Cardiac fibroblast (primary cell): ENCODE measurements at regions not wholly inside any gene's neighbourhood (a gene's known extent, or its start where the extent isn't known, plus 50 kb on each side); places are given as distances from the start of the nearest gene placed in this dataset.

ENCODE experiments used
- DNase-seq, 2 donors: peaks; one replicate each; pipeline versions ENCODE4 v3.0.0 to v3.0.0-alpha.2; 2010; ENCODE audit warnings: low read depth in 2 of 2
- H3K4me3 ChIP-seq, 2 donors: replicated peaks in 1 of 2; 1 replicate in 1 of 2; 2 replicates in 1 of 2; pipeline ENCODE4 v1.5.1; 2011; ENCODE audit warnings: low read depth in 2 of 2, low read length in 2 of 2, mild to moderate bottlenecking in 2 of 2, moderate library complexity in 1 of 2
- CTCF ChIP-seq: IDR thresholded peaks from one replicate; pipeline ENCODE4 v1.5.1; 2011; ENCODE audit warnings: low read depth, mild to moderate bottlenecking, low read length, inconsistent platforms

- H3K4me3 ChIP-seq = no peak overlapping the region
- no peak for DNase-seq
- no peak for TF ChIP-seq CTCF
These were observed 546.0 kb downstream of the ZNF804A start for GRCh38 chr2:185144159-185144919.

- no peak overlapping the region for H3K4me3 ChIP-seq
- TF ChIP-seq CTCF = no peak
- no peak for DNase-seq
These were observed 547.2 kb downstream of the ZNF804A start for GRCh38 chr2:185145316-185146121.

- H3K4me3 ChIP-seq = no peak overlapping the region
- TF ChIP-seq CTCF = no peak
- DNase-seq = no peak
These were observed 549.0 kb downstream of the ZNF804A start for GRCh38 chr2:185147361-185147760.

GRCh38 chr2:185152186-185152585 is 553.9 kb downstream of the ZNF804A start:
- DNase-seq = no peak

GRCh38 chr2:185161701-185162100 is 563.4 kb downstream of the ZNF804A start:
- H3K4me3 ChIP-seq = no peak overlapping the region
- TF ChIP-seq CTCF = no peak
- no peak for DNase-seq

More at GRCh38 chr2:185152186-185152585, 553.9 kb downstream of the ZNF804A start:
- TF ChIP-seq CTCF = no peak
- no peak overlapping the region for H3K4me3 ChIP-seq

GRCh38 chr2:185174353-185174752 is 564.3 kb upstream of the FSIP2 start:
- no peak overlapping the region for H3K4me3 ChIP-seq
- TF ChIP-seq CTCF = no peak
- DNase-seq = no peak
